ENCODE measurements at regions not wholly inside any gene's neighbourhood (a gene's known extent, or its start where the extent isn't known, plus 50 kb on each side); places are given as distances from the start of the nearest gene placed in this dataset.
A peak's percentile ranks its signal among the peaks of the same experiment; 100 is the strongest.

- DNase-seq (ENCODE audit: low read depth): peak; percentile 25
- H3K4me3 ChIP-seq (ENCODE audit: low read depth, low read length): no peak overlapping the region
- TF ChIP-seq CTCF (IDR thresholded peaks at IDR 0.05; ENCODE audit: insufficient read depth, low read length): no peak
Measured at GRCh38 chr4:17126321-17126966, 228.0 kb upstream of the LDB2 start.

GRCh38 chr4:17124767-17125166 lies 226.3 kb upstream of the LDB2 start:
- no peak overlapping the region for H3K4me3 ChIP-seq (ENCODE audit: low read depth, low read length)
- peak; percentile 33 for TF ChIP-seq CTCF (IDR thresholded peaks at IDR 0.05; ENCODE audit: insufficient read depth, low read length)
- DNase-seq (ENCODE audit: low read depth): no peak

GRCh38 chr4:17120761-17121160 lies 222.3 kb upstream of the LDB2 start:
- DNase-seq (ENCODE audit: low read depth): peak; percentile 31
- no peak for TF ChIP-seq CTCF (IDR thresholded peaks at IDR 0.05; ENCODE audit: insufficient read depth, low read length)
- H3K4me3 ChIP-seq (ENCODE audit: low read depth, low read length): no peak overlapping the region

- no peak overlapping the region for H3K4me3 ChIP-seq (ENCODE audit: low read depth, low read length)
- TF ChIP-seq CTCF (IDR thresholded peaks at IDR 0.05; ENCODE audit: insufficient read depth, low read length): no peak
- DNase-seq (ENCODE audit: low read depth): no peak
Measured at GRCh38 chr4:17117746-17118145, 219.3 kb upstream of the LDB2 start.

GRCh38 chr4:17115583-17115982 lies 217.1 kb upstream of the LDB2 start:
- DNase-seq (ENCODE audit: low read depth): no peak
- H3K4me3 ChIP-seq (ENCODE audit: low read depth, low read length): no peak overlapping the region
- no peak for TF ChIP-seq CTCF (IDR thresholded peaks at IDR 0.05; ENCODE audit: insufficient read depth, low read length)

- TF ChIP-seq CTCF (IDR thresholded peaks at IDR 0.05; ENCODE audit: insufficient read depth, low read length): peak; percentile 46
- no peak for DNase-seq (ENCODE audit: low read depth)
- no peak overlapping the region for H3K4me3 ChIP-seq (ENCODE audit: low read depth, low read length)
Measured at GRCh38 chr4:17112292-17112659, 213.8 kb upstream of the LDB2 start.

- no peak overlapping the region for H3K4me3 ChIP-seq (ENCODE audit: low read depth, low read length)
- no peak for TF ChIP-seq CTCF (IDR thresholded peaks at IDR 0.05; ENCODE audit: insufficient read depth, low read length)
- DNase-seq (ENCODE audit: low read depth): no peak
Measured at GRCh38 chr4:17109126-17109525, 210.7 kb upstream of the LDB2 start.
